ELR (cell line): ENCODE measurements at regions not wholly inside any gene's neighbourhood (a gene's known extent, or its start where the extent isn't known, plus 50 kb on each side); places are given as distances from the start of the nearest gene placed in this dataset.

Experiments used
- DNase-seq: peaks from one replicate; pipeline ENCODE4 v3.0.0-alpha.2; 2015; ENCODE audit warnings: low read depth

- DNase-seq: peak; percentile 23
These were observed 457.7 kb upstream of the SYT1 start for GRCh38 chr12:78406828-78407227.

GRCh38 chr12:78407722-78408121, 456.9 kb upstream of the SYT1 start:
- peak; percentile 14 for DNase-seq

- DNase-seq: no peak
These were observed 450.5 kb upstream of the SYT1 start for GRCh38 chr12:78414071-78414470.

GRCh38 chr12:78418919-78419318, 445.7 kb upstream of the SYT1 start:
- no peak for DNase-seq

- DNase-seq: no peak
These were observed 445.1 kb upstream of the SYT1 start for GRCh38 chr12:78419513-78419912.

- no peak for DNase-seq
These were observed 443.6 kb upstream of the SYT1 start for GRCh38 chr12:78420991-78421390.

- no peak for DNase-seq
These were observed 434.0 kb upstream of the SYT1 start for GRCh38 chr12:78430551-78430950.

GRCh38 chr12:78431931-78432330, 432.6 kb upstream of the SYT1 start:
- DNase-seq: peak; percentile 61

GRCh38 chr12:78439666-78440065, 424.9 kb upstream of the SYT1 start:
- no peak for DNase-seq

- peak; percentile 10 for DNase-seq
These were observed 422.7 kb upstream of the SYT1 start for GRCh38 chr12:78441737-78442453.

- DNase-seq: peak; percentile 43
These were observed 422.1 kb upstream of the SYT1 start for GRCh38 chr12:78442454-78442801.

- no peak for DNase-seq
These were observed 418.0 kb upstream of the SYT1 start for GRCh38 chr12:78446555-78446954.

- DNase-seq: no peak
These were observed 417.2 kb upstream of the SYT1 start for GRCh38 chr12:78447373-78447772.

- DNase-seq: no peak
These were observed 415.9 kb upstream of the SYT1 start for GRCh38 chr12:78448692-78449091.

GRCh38 chr12:78455991-78456390, 408.6 kb upstream of the SYT1 start:
- no peak for DNase-seq

- DNase-seq: peak; percentile 76
These were observed 406.6 kb upstream of the SYT1 start for GRCh38 chr12:78457938-78458337.

GRCh38 chr12:78470354-78471195, 394.0 kb upstream of the SYT1 start:
- peak; percentile 69 for DNase-seq

GRCh38 chr12:78473136-78473535, 391.4 kb upstream of the SYT1 start:
- peak; percentile 12 for DNase-seq

GRCh38 chr12:78473561-78473960, 391.0 kb upstream of the SYT1 start:
- DNase-seq: no peak

GRCh38 chr12:78483767-78484315, 380.7 kb upstream of the SYT1 start:
- DNase-seq: no peak

- DNase-seq: no peak
These were observed 374.6 kb upstream of the SYT1 start for GRCh38 chr12:78489990-78490389.

- DNase-seq: no peak
These were observed 373.7 kb upstream of the SYT1 start for GRCh38 chr12:78490861-78491260.

GRCh38 chr12:78494911-78495310, 369.7 kb upstream of the SYT1 start:
- DNase-seq: peak; percentile 10
